A673 (cell line): ENCODE measurements at regions not wholly inside any gene's neighbourhood (a gene's known extent, or its start where the extent isn't known, plus 50 kb on each side); places are given as distances from the start of the nearest gene placed in this dataset.

ENCODE experiments used
- BruUV-seq: library from RNA; stranded (reverse); fragments of 400-500 nt; replicated peaks from 2 replicates; lab custom pipeline; 2021; lab: Mats Ljungman, UMichigan
- CTCF ChIA-PET: fragments of 300-600 bp; sonication (Branson Sonifier 250); formaldehyde crosslinking; loops from one replicate; lab custom pipeline; 2022; ENCODE audit warnings: antibody characterized with exemption; lab: Charles Lee
- POLR2A ChIA-PET: fragments of 300-600 bp; sonication (Branson Sonifier 250); formaldehyde crosslinking; loops from one replicate; lab custom pipeline; 2022; ENCODE audit warnings: antibody characterized with exemption; ENCODE audit not compliant: low non-redundant PET; lab: Charles Lee
- DNase-seq: peaks from one replicate; pipeline ENCODE4 v3.0.0-alpha.2; 2015; ENCODE audit warnings: low spot score
- H3K27ac ChIP-seq: fragments of 200-600 bp; sonication (generic); 2 replicates; pipeline ENCODE4 v1.5.1; 2016; ENCODE audit warnings: mixed run types, low read depth, mild to moderate bottlenecking, mixed read lengths, antibody characterized with exemption, low read length; ENCODE audit not compliant: poor library complexity, severe bottlenecking
- H3K27me3 ChIP-seq: fragments of 200-600 bp; sonication (generic); replicated peaks from 2 replicates; pipeline ENCODE4 v1.6.1; 2017; ENCODE audit warnings: mixed run types, low read depth, mild to moderate bottlenecking, mixed read lengths, antibody characterized with exemption, low read length; ENCODE audit not compliant: insufficient read depth, poor library complexity
- H3K36me3 ChIP-seq: fragments of 200-600 bp; sonication (generic); 2 replicates; pipeline ENCODE4 v1.6.1; 2016; ENCODE audit warnings: mixed run types, mild to moderate bottlenecking, mixed read lengths, antibody characterized with exemption, low read length; ENCODE audit not compliant: insufficient read depth, poor library complexity, severe bottlenecking
- H3K4me1 ChIP-seq: fragments of 200-600 bp; sonication (generic); 2 replicates; pipeline ENCODE4 v1.6.1; 2017; ENCODE audit warnings: mixed run types, mild to moderate bottlenecking, mixed read lengths, antibody characterized with exemption, low read length; ENCODE audit not compliant: insufficient read depth, poor library complexity, severe bottlenecking
- H3K4me3 ChIP-seq: fragments of 200-600 bp; sonication (generic); 2 replicates; pipeline ENCODE4 v1.5.1; 2016; ENCODE audit warnings: low read depth, mixed run types, mild to moderate bottlenecking, mixed read lengths, low read length; ENCODE audit not compliant: poor library complexity, severe bottlenecking
- H3K9me3 ChIP-seq: fragments of 200-600 bp; sonication (generic); 2 replicates; pipeline ENCODE4 v1.6.1; 2016; ENCODE audit warnings: mixed run types, low read depth, mild to moderate bottlenecking, mixed read lengths, antibody characterized with exemption, low read length; ENCODE audit not compliant: poor library complexity, severe bottlenecking
- EZH2 ChIP-seq: fragments of 200-600 bp; sonication (generic); IDR thresholded peaks from 2 replicates; pipeline ENCODE4 v1.6.1; 2017; ENCODE audit warnings: borderline replicate concordance, low read depth, mild to moderate bottlenecking, mixed read lengths, antibody characterized with exemption, low read length; ENCODE audit not compliant: poor library complexity, severe bottlenecking
- intact Hi-C: fragments of 100-400 bp; cut with micrococcal nuclease; formaldehyde crosslinking; loops from one replicate; pipeline ENCODE4 v1.10.0; 2022; ENCODE audit not compliant: unreplicated experiment
- TF ChIP-seq, protein P1 (sequence below): fragments of 300-800, 200-600 bp; sonication (generic); conservative IDR thresholded peaks from 2 replicates; pipeline ENCODE4 v1.5.1; 2017; ENCODE audit warnings: low read depth, mild to moderate bottlenecking, antibody characterized with exemption, low read length, moderate library complexity, mixed read lengths

DNA sequence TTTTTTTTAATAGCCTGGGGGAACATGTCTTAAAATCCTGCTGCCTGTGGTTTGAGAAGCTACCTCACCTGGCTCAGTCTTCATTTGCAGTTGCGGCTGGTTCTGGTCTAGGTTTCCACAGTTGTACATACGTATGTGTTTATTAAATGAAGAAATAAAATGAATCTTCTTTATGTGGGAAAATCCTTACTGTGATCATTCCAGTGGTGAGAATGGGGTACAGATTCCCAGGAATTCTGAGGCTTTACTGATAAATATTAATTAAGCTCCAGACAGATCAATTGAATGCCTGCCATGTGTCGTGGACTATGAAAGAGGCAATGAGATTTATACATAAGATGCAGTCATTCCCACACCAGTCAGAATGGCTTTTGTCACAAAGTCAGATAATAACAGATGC is 356.1 kb upstream of the GRM7 start:
- Histone ChIP-seq H3K36me3 (no peaks in the 10 kb centered on the region), H3K27me3 (no peaks in the 10 kb centered on the region), H3K4me3 (no peak overlapping the region), H3K4me1 (no peaks in the 10 kb centered on the region), H3K27ac (no peak overlapping the region), H3K9me3 (no peaks in the 10 kb centered on the region)
- POLR2A ChIA-PET = no interaction called here
- TF ChIP-seq, protein P1, sequence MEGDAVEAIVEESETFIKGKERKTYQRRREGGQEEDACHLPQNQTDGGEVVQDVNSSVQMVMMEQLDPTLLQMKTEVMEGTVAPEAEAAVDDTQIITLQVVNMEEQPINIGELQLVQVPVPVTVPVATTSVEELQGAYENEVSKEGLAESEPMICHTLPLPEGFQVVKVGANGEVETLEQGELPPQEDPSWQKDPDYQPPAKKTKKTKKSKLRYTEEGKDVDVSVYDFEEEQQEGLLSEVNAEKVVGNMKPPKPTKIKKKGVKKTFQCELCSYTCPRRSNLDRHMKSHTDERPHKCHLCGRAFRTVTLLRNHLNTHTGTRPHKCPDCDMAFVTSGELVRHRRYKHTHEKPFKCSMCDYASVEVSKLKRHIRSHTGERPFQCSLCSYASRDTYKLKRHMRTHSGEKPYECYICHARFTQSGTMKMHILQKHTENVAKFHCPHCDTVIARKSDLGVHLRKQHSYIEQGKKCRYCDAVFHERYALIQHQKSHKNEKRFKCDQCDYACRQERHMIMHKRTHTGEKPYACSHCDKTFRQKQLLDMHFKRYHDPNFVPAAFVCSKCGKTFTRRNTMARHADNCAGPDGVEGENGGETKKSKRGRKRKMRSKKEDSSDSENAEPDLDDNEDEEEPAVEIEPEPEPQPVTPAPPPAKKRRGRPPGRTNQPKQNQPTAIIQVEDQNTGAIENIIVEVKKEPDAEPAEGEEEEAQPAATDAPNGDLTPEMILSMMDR = no peak
- TF ChIP-seq EZH2 = no peak
- intact Hi-C loops = no loop called here
- CTCF ChIA-PET = no interaction called here
- no peak for DNase-seq
- BruUV-seq = no TSS peak

DNA sequence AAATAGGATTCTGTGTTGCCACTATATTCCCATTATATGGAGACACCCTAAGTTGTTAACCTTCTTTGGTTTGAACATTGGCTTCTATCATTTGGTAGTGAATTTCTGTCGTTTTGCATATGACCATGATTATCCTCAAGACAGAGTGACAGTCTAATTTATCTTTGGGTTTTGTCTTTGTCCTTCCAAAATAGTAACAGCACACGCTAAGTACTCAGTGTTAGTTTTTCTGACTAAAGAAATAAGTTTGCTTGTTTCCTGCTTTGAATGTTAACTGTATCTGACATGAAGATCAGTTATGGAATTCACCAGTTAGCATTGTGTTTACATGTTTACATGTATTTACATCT is 352.5 kb upstream of the GRM7 start:
- Histone ChIP-seq H3K36me3 (no peaks in the 10 kb centered on the region), H3K4me3 (no peak overlapping the region), H3K9me3 (no peaks in the 10 kb centered on the region), H3K27me3 (no peaks in the 10 kb centered on the region), H3K4me1 (no peaks in the 10 kb centered on the region), H3K27ac (no peak overlapping the region)
- CTCF ChIA-PET = no interaction called here
- intact Hi-C loops = no loop called here
- BruUV-seq = no TSS peak
- TF ChIP-seq, protein P1 = no peak
- no peak for TF ChIP-seq EZH2
- POLR2A ChIA-PET = no interaction called here
- no peak for DNase-seq

DNA sequence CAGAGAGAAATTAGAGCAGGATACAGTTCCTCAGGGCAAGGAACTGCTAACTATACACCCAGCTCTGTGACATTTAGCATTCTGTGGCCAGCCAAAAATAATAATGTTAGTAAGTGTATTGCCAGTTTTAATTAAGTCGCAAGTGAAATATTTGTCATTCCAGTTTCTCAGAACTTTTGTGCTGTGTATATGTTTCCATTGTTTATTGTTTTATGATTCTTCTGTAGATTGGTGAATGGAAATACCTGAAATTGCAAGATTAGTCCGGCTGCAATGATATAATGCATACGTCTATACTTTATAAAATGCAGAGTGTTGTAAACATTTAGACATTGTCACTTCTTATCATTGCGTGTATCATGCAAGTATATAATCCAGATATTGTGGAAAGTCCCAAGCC is 351.3 kb upstream of the GRM7 start:
- no peaks in the 10 kb centered on the region for H3K27me3 ChIP-seq
- no peak overlapping the region for H3K4me3 ChIP-seq
- no peaks in the 10 kb centered on the region for H3K36me3 ChIP-seq
- no peak overlapping the region for H3K27ac ChIP-seq
- ChIA-PET POLR2A (no interaction called here), CTCF (no interaction called here)
- no peak for TF ChIP-seq EZH2
- TF ChIP-seq, protein P1 = no peak
- BruUV-seq = no TSS peak
- intact Hi-C loops = no loop called here
- H3K9me3 ChIP-seq = no peaks in the 10 kb centered on the region
- H3K4me1 ChIP-seq = no peaks in the 10 kb centered on the region
- no peak for DNase-seq
